ENCODE measurements at regions not wholly inside any gene's neighbourhood (a gene's known extent, or its start where the extent isn't known, plus 50 kb on each side); places are given as distances from the start of the nearest gene placed in this dataset.

GRCh38 chr1:14222086-14222485 lies 376.4 kb upstream of the KAZN start:
- intact Hi-C loops (cut with micrococcal nuclease): no loop called here
- no TSS peak for BruUV-seq (replicated peaks)
- ChIA-PET CTCF (interaction anchor here (1.2 kb wide), 1 partner anchor 57 kb away, joined by 3 read pairs; no protein-coding TSS in a partner anchor), POLR2A (interaction anchor here (0.6 kb wide), 1 partner anchor 22 kb away, joined by 3 read pairs; no protein-coding TSS in a partner anchor)
- no peak for DNase-seq (ENCODE audit: unreplicated experiment)
- no peaks in the 10 kb centered on the region for H3K27me3 Mint-ChIP-seq (ENCODE audit: insufficient read depth, unreplicated experiment)
- peaks cover 16% of the 10 kb centered on the region for H3K9me3 Mint-ChIP-seq (ENCODE audit: unreplicated experiment)
- no peak overlapping the region for H3K4me3 Mint-ChIP-seq (ENCODE audit: unreplicated experiment)
- no peaks in the 10 kb centered on the region for H3K4me1 Mint-ChIP-seq (ENCODE audit: insufficient read depth, unreplicated experiment)
- no peak overlapping the region for H3K27ac Mint-ChIP-seq (ENCODE audit: low read depth, unreplicated experiment)
- TF ChIP-seq CTCF (IDR thresholded peaks at IDR 0.05; ENCODE audit: unreplicated experiment): no peak
- no peaks in the 10 kb centered on the region for H3K36me3 Mint-ChIP-seq (ENCODE audit: insufficient read depth, unreplicated experiment)

- CTCF ChIA-PET: no interaction called here
- no peak overlapping the region for H3K4me3 Mint-ChIP-seq (ENCODE audit: unreplicated experiment)
Observed at GRCh38 chr1:14228677-14229076, 369.8 kb upstream of the KAZN start.

DNA sequence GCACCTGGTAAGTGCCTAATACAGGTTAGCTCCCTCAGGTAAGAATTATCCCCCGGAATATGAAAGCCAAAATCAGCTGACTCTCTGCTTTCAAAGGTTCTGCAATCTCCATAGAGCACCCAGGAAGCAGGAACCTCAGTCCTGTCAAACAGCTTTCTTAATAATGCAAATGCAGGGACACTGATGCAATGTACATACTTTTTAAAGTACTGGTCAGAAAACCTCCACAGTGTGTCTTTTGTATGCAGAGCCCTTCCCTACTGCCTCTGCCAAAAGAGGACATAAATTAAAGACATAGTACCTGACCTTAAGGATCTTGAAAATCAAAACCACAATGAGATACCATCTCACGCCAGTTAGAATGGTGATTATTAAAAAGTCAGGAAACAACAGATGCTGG lies 365.0 kb upstream of the KAZN start:
- H3K9me3 Mint-ChIP-seq (ENCODE audit: unreplicated experiment): no peaks in the 10 kb centered on the region
- intact Hi-C loops (cut with micrococcal nuclease): no loop called here
- H3K27me3 Mint-ChIP-seq (ENCODE audit: insufficient read depth, unreplicated experiment): no peaks in the 10 kb centered on the region
- no peaks in the 10 kb centered on the region for H3K36me3 Mint-ChIP-seq (ENCODE audit: insufficient read depth, unreplicated experiment)
- no TSS peak for BruUV-seq (replicated peaks)
- DNase-seq (ENCODE audit: unreplicated experiment): no peak
- no peaks in the 10 kb centered on the region for H3K4me1 Mint-ChIP-seq (ENCODE audit: insufficient read depth, unreplicated experiment)
- no peak overlapping the region for H3K27ac Mint-ChIP-seq (ENCODE audit: low read depth, unreplicated experiment)
- TF ChIP-seq CTCF (IDR thresholded peaks at IDR 0.05; ENCODE audit: unreplicated experiment): no peak
- ChIA-PET CTCF (interaction anchor here (0.6 kb wide), 1 partner anchor 509 kb away, joined by 4 read pairs; no protein-coding TSS in a partner anchor), POLR2A (interaction anchor here (0.5 kb wide), 1 partner anchor 17 kb away, joined by 3 read pairs; no protein-coding TSS in a partner anchor)
- H3K4me3 Mint-ChIP-seq (ENCODE audit: unreplicated experiment): no peak overlapping the region

More at GRCh38 chr1:14228677-14229076, 369.8 kb upstream of the KAZN start:
- intact Hi-C loops (cut with micrococcal nuclease): no loop called here
- BruUV-seq (replicated peaks): no TSS peak
- TF ChIP-seq CTCF (IDR thresholded peaks at IDR 0.05; ENCODE audit: unreplicated experiment): no peak
- POLR2A ChIA-PET: no interaction called here
- no peaks in the 10 kb centered on the region for H3K4me1 Mint-ChIP-seq (ENCODE audit: insufficient read depth, unreplicated experiment)
- H3K27ac Mint-ChIP-seq (ENCODE audit: low read depth, unreplicated experiment): no peak overlapping the region
- H3K36me3 Mint-ChIP-seq (ENCODE audit: insufficient read depth, unreplicated experiment): no peaks in the 10 kb centered on the region
- peaks cover 7% of the 10 kb centered on the region for H3K9me3 Mint-ChIP-seq (ENCODE audit: unreplicated experiment)
- no peaks in the 10 kb centered on the region for H3K27me3 Mint-ChIP-seq (ENCODE audit: insufficient read depth, unreplicated experiment)
- DNase-seq (ENCODE audit: unreplicated experiment): no peak

DNA sequence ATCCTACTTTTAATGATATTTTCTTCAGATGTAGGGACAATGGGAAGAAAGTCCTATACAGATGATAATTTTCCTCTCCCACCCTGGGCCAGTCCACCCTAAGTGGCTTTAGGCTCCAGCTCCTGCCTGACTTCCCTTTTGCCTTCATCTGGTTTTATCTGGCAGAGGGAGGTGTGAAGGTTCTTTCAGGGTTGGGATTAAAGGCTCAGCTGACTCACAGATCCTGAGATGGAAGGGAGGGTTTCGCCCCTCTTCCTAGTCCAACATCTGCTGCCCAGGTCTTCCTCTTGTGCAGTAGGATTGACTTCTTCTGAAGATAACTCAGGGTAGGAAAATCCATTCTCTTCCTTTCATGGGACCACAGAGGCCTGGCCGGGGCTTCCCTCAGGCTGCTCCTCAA lies 362.4 kb upstream of the KAZN start:
- DNase-seq (ENCODE audit: unreplicated experiment): no peak
- Mint-ChIP-seq H3K27me3 (ENCODE audit: insufficient read depth, unreplicated experiment) (no peaks in the 10 kb centered on the region), H3K36me3 (ENCODE audit: insufficient read depth, unreplicated experiment) (no peaks in the 10 kb centered on the region), H3K4me3 (ENCODE audit: unreplicated experiment) (no peak overlapping the region), H3K4me1 (ENCODE audit: insufficient read depth, unreplicated experiment) (no peaks in the 10 kb centered on the region), H3K27ac (ENCODE audit: low read depth, unreplicated experiment) (no peak overlapping the region), H3K9me3 (ENCODE audit: unreplicated experiment) (no peaks in the 10 kb centered on the region)
- POLR2A ChIA-PET: no interaction called here
- no TSS peak for BruUV-seq (replicated peaks)
- intact Hi-C loops (cut with micrococcal nuclease): no loop called here
- CTCF ChIA-PET: interaction anchor here (0.6 to 1.5 kb wide), 3 partner anchors 22 to 454 kb away, joined by 3 read pairs; no protein-coding TSS in a partner anchor
- no peak for TF ChIP-seq CTCF (IDR thresholded peaks at IDR 0.05; ENCODE audit: unreplicated experiment)

Measured in MCF 10A (cell line).